Activated T-helper 17 cell treated with anti-CD3 and anti-CD28 coated beads, Interleukin-2, amount 50 U/mL, for 72 hours (primary cell): ENCODE measurements at regions not wholly inside any gene's neighbourhood (a gene's known extent, or its start where the extent isn't known, plus 50 kb on each side); places are given as distances from the start of the nearest gene placed in this dataset.
"Not testable (repeated sequence)": the region's sequence is repeated elsewhere in the genome, so short reads cannot be mapped to it uniquely, and the experiment has no call there.

Experiments used
- ATAC-seq: fragments of 150-1000 bp; cut with Tn5 transposase; replicated peaks from 2 replicates; pipeline ENCODE4 v1.10.0; 2021; ENCODE audit warnings: mild to moderate bottlenecking, moderate library complexity
- H3K27ac Mint-ChIP-seq: one replicate; pipeline ENCODE4 v1.8.0; 2022; ENCODE audit warnings: mixed read lengths
- H3K27me3 Mint-ChIP-seq: one replicate; pipeline ENCODE4 v1.8.0; 2022; ENCODE audit warnings: mixed read lengths
- H3K36me3 Mint-ChIP-seq: one replicate; pipeline ENCODE4 v1.8.0; 2022; ENCODE audit warnings: low read depth, mild to moderate bottlenecking, mixed read lengths
- H3K4me1 Mint-ChIP-seq: one replicate; pipeline ENCODE4 v1.8.0; 2022; ENCODE audit warnings: mixed read lengths
- H3K4me3 Mint-ChIP-seq: one replicate; pipeline ENCODE4 v1.8.0; 2022; ENCODE audit warnings: mild to moderate bottlenecking, mixed read lengths
- H3K9me3 Mint-ChIP-seq: one replicate; pipeline ENCODE4 v1.8.0; 2022; ENCODE audit warnings: mixed read lengths

GRCh38 chr17:49898366-49899190 is 50.7 kb upstream of the TAC4 start:
- no peak overlapping the region for H3K4me3 Mint-ChIP-seq
- peaks cover 39% of the 10 kb centered on the region for H3K27me3 Mint-ChIP-seq
- H3K36me3 Mint-ChIP-seq = no peaks in the 10 kb centered on the region
- H3K9me3 Mint-ChIP-seq = no peaks in the 10 kb centered on the region
- H3K4me1 Mint-ChIP-seq = no peaks in the 10 kb centered on the region
- no peak overlapping the region for H3K27ac Mint-ChIP-seq
- ATAC-seq = no peak

GRCh38 chr17:49899191-49899485 is 51.3 kb upstream of the TAC4 start:
- Mint-ChIP-seq H3K36me3 (no peaks in the 10 kb centered on the region), H3K27ac (no peak overlapping the region), H3K9me3 (no peaks in the 10 kb centered on the region), H3K4me3 (no peak overlapping the region), H3K4me1 (no peaks in the 10 kb centered on the region), H3K27me3 (peaks cover 42% of the 10 kb centered on the region)
- ATAC-seq = no peak

DNA sequence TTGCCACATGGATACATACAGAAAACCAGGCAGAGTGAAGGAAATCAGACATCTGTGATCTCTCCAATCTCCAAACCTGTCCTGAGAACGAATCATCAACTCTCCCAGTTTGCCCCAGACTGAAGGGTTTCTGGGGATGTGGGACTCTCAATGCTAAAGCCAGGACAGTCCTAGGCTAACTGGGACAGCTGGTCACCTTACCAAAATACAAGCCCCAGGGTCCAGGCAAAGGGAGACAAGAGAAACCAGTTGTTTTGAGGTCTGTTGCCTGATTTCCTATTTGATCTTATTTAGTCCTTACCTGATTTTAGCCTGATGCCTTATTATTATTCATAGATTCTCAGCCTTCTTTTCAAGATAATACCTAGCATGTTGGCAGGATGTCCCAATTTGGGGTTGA is 51.7 kb upstream of the TAC4 start:
- ATAC-seq = no peak
- Mint-ChIP-seq H3K4me1 (no peaks in the 10 kb centered on the region), H3K9me3 (no peaks in the 10 kb centered on the region)

GRCh38 chr17:49900801-49901200 is 52.9 kb upstream of the TAC4 start:
- not testable (repeated sequence) for H3K36me3 Mint-ChIP-seq, H3K9me3 Mint-ChIP-seq, ATAC-seq, H3K27ac Mint-ChIP-seq, H3K4me3 Mint-ChIP-seq, H3K4me1 Mint-ChIP-seq
- peaks cover 57% of the 10 kb centered on the region for H3K27me3 Mint-ChIP-seq

More for the DNA sequence above, 51.7 kb upstream of the TAC4 start:
- peaks cover 46% of the 10 kb centered on the region for H3K27me3 Mint-ChIP-seq
- H3K27ac Mint-ChIP-seq = no peak overlapping the region
- no peak overlapping the region for H3K4me3 Mint-ChIP-seq
- H3K36me3 Mint-ChIP-seq = no peaks in the 10 kb centered on the region

GRCh38 chr17:49901460-49902331 is 53.8 kb upstream of the TAC4 start:
- H3K27ac Mint-ChIP-seq = no peak overlapping the region
- H3K9me3 Mint-ChIP-seq = no peaks in the 10 kb centered on the region
- no peak for ATAC-seq
- peaks cover 57% of the 10 kb centered on the region for H3K27me3 Mint-ChIP-seq
- no peaks in the 10 kb centered on the region for H3K4me1 Mint-ChIP-seq
- H3K4me3 Mint-ChIP-seq = no peak overlapping the region
- no peaks in the 10 kb centered on the region for H3K36me3 Mint-ChIP-seq

DNA sequence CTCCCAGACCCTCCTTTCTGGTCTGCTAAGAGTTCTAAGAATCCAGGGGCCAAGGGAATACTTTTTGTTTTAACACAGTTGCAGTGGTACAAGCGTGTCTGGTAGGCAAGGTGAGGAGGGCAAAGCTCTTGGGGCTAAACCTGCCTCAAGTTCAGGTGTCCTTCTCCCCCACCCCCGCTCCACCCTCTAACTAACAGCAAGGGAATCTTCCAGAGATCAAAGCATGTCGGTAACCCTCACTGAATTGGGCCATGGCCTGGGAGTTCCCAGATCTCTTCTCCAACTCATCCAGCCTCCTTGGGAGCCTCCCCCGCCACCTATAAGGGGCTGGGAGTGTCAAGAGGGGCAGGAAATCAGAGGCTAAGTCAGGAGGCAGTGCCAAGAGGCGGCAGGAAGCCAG is 55.7 kb upstream of the TAC4 start:
- Mint-ChIP-seq H3K9me3 (no peaks in the 10 kb centered on the region), H3K27me3 (peaks cover 59% of the 10 kb centered on the region), H3K36me3 (no peaks in the 10 kb centered on the region), H3K4me1 (no peaks in the 10 kb centered on the region), H3K27ac (no peak overlapping the region), H3K4me3 (no peak overlapping the region)
- ATAC-seq = no peak

GRCh38 chr17:49904893-49905292 is 57.0 kb upstream of the TAC4 start:
- no peak for ATAC-seq
- Mint-ChIP-seq H3K27me3 (peaks cover 67% of the 10 kb centered on the region), H3K4me3 (no peak overlapping the region), H3K9me3 (no peaks in the 10 kb centered on the region), H3K4me1 (no peaks in the 10 kb centered on the region), H3K36me3 (no peaks in the 10 kb centered on the region), H3K27ac (no peak overlapping the region)

DNA sequence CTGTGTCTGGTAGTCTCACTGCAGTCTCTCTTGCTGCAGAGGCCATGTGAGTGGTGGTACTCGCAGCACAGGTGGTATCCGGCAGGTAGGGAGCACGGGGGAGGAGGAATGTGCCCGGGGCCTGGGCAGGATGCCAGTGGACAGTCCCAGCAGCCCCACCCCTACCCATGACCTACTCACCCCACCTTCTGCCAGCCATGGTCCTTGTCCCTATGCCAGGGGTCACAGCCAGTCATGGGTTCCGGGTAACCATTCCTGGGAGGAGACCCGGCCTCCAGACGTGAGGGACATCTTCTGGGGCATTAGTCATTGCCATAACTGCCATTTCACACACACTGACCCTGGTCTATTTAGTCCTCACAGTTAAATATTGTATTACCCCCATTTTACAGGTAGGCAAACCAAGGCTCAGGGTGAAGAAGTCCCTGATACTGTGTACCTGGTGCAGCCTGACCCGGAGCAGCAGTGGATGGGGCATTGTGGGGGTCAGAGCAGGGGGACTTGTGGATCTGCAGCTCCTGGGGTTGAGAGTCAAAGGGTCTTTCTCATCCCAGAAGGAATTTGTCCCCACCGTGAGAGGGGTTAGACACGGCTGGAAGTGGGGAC is 58.8 kb upstream of the TAC4 start:
- H3K36me3 Mint-ChIP-seq = no peaks in the 10 kb centered on the region
- no peak for ATAC-seq
- H3K27me3 Mint-ChIP-seq = peaks cover 67% of the 10 kb centered on the region
- H3K9me3 Mint-ChIP-seq = no peaks in the 10 kb centered on the region
- no peak overlapping the region for H3K27ac Mint-ChIP-seq
- H3K4me1 Mint-ChIP-seq = no peaks in the 10 kb centered on the region
- no peak overlapping the region for H3K4me3 Mint-ChIP-seq

GRCh38 chr17:49907279-49907678 is 59.4 kb upstream of the TAC4 start:
- Mint-ChIP-seq H3K27ac (no peak overlapping the region), H3K4me1 (no peaks in the 10 kb centered on the region), H3K27me3 (peaks cover 70% of the 10 kb centered on the region), H3K4me3 (no peak overlapping the region), H3K9me3 (no peaks in the 10 kb centered on the region), H3K36me3 (no peaks in the 10 kb centered on the region)
- ATAC-seq = no peak

- H3K4me3 Mint-ChIP-seq = no peak overlapping the region
- peaks cover 70% of the 10 kb centered on the region for H3K27me3 Mint-ChIP-seq
- no peak overlapping the region for H3K27ac Mint-ChIP-seq
- H3K9me3 Mint-ChIP-seq = no peaks in the 10 kb centered on the region
- no peak for ATAC-seq
- no peaks in the 10 kb centered on the region for H3K4me1 Mint-ChIP-seq
- H3K36me3 Mint-ChIP-seq = no peaks in the 10 kb centered on the region
These were observed 59.9 kb upstream of the DLX4 start for GRCh38 chr17:49908782-49909714.

DNA sequence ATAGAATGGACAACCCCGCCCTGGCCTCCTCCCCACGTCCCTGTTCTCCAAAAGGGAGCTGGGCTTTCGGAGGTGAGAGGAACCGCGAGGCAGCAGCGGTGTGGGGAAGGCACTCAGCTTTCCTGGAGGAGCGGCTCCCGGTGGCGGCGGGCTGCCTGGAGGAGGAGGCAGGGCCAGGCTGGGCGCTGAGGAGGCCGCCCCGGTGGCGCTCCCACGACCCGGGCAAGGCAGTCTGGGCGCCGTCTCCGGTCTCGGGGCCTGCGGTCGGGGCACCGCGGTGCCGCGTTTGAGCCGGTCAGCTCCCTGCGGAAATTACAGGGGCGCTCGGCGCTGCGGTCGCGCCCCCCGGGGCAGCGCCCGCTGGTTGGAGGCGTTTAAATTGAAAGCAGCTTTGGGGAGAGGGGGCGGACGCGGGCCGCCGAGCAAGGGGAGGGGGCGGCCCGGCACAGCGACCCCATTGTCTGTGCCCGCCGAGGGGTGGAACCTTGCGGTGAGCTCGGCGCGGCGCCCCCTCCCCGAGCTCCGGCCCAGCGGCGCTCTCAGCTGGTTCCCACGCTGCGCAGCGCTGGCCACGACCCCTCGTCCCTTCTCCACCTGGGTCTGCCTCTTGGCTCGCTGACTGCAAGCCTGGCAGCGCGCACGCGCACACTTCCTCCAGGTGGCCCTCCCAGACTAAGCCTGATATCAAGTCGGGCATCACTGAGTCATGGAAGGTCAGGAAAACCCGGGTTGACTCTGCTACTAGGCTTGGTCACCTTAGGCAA is 58.7 kb upstream of the DLX4 start:
- H3K4me3 Mint-ChIP-seq = peak overlapping the region; percentile 34
- peaks cover 62% of the 10 kb centered on the region for H3K27me3 Mint-ChIP-seq
- no peaks in the 10 kb centered on the region for H3K9me3 Mint-ChIP-seq
- peak; percentile 77 for ATAC-seq
- no peaks in the 10 kb centered on the region for H3K4me1 Mint-ChIP-seq
- no peak overlapping the region for H3K27ac Mint-ChIP-seq
- H3K36me3 Mint-ChIP-seq = no peaks in the 10 kb centered on the region

GRCh38 chr17:49910858-49911204 is 58.2 kb upstream of the DLX4 start:
- no peaks in the 10 kb centered on the region for H3K9me3 Mint-ChIP-seq
- H3K4me1 Mint-ChIP-seq = no peaks in the 10 kb centered on the region
- H3K36me3 Mint-ChIP-seq = no peaks in the 10 kb centered on the region
- H3K27me3 Mint-ChIP-seq = peaks cover 61% of the 10 kb centered on the region
- peak overlapping the region; percentile 34 for H3K4me3 Mint-ChIP-seq
- no peak for ATAC-seq
- no peak overlapping the region for H3K27ac Mint-ChIP-seq

DNA sequence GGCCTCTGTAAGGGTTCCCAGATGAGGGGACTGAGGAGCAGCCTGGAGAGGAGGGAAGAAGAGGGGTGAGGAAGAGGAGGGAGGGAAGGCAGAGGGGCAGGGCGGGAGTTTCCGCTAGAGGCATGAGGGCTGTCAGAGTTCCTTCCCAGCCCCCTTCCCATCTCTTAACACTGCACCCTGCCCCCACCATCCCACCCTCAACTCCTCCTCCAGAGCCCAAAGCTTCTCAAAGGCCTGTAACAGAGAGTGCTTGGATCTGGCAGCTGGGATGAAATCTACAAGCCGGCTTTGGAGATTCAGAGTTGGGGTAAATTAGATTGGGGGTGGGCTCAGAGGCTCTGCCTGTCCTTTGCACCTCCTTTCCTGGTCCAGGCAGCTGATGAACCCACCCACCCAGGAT is 57.3 kb upstream of the DLX4 start:
- Mint-ChIP-seq H3K27ac (no peak overlapping the region), H3K9me3 (no peaks in the 10 kb centered on the region), H3K27me3 (peaks cover 57% of the 10 kb centered on the region), H3K36me3 (no peaks in the 10 kb centered on the region), H3K4me1 (no peaks in the 10 kb centered on the region), H3K4me3 (no peak overlapping the region)
- no peak for ATAC-seq
